SK-N-SH (cell line): ENCODE measurements at regions not wholly inside any gene's neighbourhood (a gene's known extent, or its start where the extent isn't known, plus 50 kb on each side); places are given as distances from the start of the nearest gene placed in this dataset.

ENCODE experiments used
- CHD2 ChIP-seq: fragments of 150-350 bp; IDR thresholded peaks from 2 replicates; pipeline ENCODE4 v1.6.1; 2018; ENCODE audit warnings: low read length; ENCODE audit not compliant: partially characterized antibody
- JUND ChIP-seq: IDR thresholded peaks from 2 replicates; pipeline ENCODE4 v1.4.0; 2012
- RCOR1 ChIP-seq: fragments of 150-350 bp; IDR thresholded peaks from 2 replicates; pipeline ENCODE4 v1.6.1; 2017; ENCODE audit warnings: antibody characterized with exemption, low read length
- RFX5 ChIP-seq: IDR thresholded peaks from 2 replicates; pipeline ENCODE4 v1.6.1; 2012; ENCODE audit warnings: mild to moderate bottlenecking, improper control_type of control experiment, low read length
- SIN3A ChIP-seq: IDR thresholded peaks from 2 replicates; pipeline ENCODE4 v1.6.1; 2012; ENCODE audit warnings: low read depth, mild to moderate bottlenecking, low read length, moderate library complexity, borderline replicate concordance
- TF ChIP-seq, protein P1 (sequence below): fragments of 200-600 bp; sonication (generic); IDR thresholded peaks from 2 replicates; pipeline ENCODE4 v1.6.1; 2017; ENCODE audit warnings: antibody characterized with exemption, mild to moderate bottlenecking, moderate library complexity
- TF ChIP-seq, protein P2 (sequence below): IDR thresholded peaks from 2 replicates; pipeline ENCODE4; 2012
- TF ChIP-seq, protein P3 (sequence below): fragments of 150-350 bp; IDR thresholded peaks from 2 replicates; pipeline ENCODE4 v1.6.1; 2017; ENCODE audit warnings: antibody characterized with exemption, low read length, low read depth, borderline replicate concordance

DNA sequence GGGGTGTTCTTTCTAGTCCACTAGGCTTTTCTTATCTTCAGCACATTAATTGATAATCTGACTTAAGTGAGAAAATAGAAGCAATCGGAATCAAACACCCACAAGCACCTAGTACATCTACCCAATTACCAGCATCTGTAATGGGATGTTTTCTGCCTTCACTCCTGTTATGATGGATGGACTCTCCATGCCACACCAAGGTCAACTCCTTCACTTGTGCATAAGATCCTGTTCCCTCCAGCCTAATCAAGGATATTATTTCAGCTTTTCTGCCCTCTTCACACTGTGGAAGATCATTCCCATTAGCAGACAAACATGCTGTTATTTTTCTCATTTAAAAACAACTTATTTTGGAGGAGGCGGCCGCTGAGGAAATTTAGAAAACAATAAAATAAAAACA, 162.0 kb upstream of the EDIL3 start:
- TF ChIP-seq, protein P1, sequence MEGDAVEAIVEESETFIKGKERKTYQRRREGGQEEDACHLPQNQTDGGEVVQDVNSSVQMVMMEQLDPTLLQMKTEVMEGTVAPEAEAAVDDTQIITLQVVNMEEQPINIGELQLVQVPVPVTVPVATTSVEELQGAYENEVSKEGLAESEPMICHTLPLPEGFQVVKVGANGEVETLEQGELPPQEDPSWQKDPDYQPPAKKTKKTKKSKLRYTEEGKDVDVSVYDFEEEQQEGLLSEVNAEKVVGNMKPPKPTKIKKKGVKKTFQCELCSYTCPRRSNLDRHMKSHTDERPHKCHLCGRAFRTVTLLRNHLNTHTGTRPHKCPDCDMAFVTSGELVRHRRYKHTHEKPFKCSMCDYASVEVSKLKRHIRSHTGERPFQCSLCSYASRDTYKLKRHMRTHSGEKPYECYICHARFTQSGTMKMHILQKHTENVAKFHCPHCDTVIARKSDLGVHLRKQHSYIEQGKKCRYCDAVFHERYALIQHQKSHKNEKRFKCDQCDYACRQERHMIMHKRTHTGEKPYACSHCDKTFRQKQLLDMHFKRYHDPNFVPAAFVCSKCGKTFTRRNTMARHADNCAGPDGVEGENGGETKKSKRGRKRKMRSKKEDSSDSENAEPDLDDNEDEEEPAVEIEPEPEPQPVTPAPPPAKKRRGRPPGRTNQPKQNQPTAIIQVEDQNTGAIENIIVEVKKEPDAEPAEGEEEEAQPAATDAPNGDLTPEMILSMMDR, result no peak
- TF ChIP-seq SIN3A (no peak), RFX5 (no peak), JUND (no peak), CHD2 (no peak), RCOR1 (no peak)
- TF ChIP-seq, protein P2, sequence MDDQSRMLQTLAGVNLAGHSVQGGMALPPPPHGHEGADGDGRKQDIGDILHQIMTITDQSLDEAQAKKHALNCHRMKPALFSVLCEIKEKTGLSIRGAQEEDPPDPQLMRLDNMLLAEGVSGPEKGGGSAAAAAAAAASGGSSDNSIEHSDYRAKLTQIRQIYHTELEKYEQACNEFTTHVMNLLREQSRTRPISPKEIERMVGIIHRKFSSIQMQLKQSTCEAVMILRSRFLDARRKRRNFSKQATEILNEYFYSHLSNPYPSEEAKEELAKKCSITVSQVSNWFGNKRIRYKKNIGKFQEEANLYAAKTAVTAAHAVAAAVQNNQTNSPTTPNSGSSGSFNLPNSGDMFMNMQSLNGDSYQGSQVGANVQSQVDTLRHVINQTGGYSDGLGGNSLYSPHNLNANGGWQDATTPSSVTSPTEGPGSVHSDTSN, result no peak
- TF ChIP-seq, protein P3, sequence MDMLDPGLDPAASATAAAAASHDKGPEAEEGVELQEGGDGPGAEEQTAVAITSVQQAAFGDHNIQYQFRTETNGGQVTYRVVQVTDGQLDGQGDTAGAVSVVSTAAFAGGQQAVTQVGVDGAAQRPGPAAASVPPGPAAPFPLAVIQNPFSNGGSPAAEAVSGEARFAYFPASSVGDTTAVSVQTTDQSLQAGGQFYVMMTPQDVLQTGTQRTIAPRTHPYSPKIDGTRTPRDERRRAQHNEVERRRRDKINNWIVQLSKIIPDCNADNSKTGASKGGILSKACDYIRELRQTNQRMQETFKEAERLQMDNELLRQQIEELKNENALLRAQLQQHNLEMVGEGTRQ, result no peak
